Hepatocyte (in vitro differentiated cells): ENCODE measurements at regions not wholly inside any gene's neighbourhood (a gene's known extent, or its start where the extent isn't known, plus 50 kb on each side); places are given as distances from the start of the nearest gene placed in this dataset.

Experiments
- DNase-seq: peaks from one replicate; pipeline ENCODE4 v3.0.0-alpha.2; 2016; ENCODE audit warnings: low spot score
- H2AFZ ChIP-seq: fragments of 200-600 bp; sonication (generic); 2 replicates; pipeline ENCODE4 v1.6.0; 2016; ENCODE audit warnings: antibody characterized with exemption, mild to moderate bottlenecking
- H3K27ac ChIP-seq: fragments of 200-600 bp; sonication (generic); 2 replicates; pipeline ENCODE4 v1.5.1; 2016; ENCODE audit warnings: mild to moderate bottlenecking
- H3K27me3 ChIP-seq: fragments of 200-600 bp; sonication (generic); 2 replicates; pipeline ENCODE4 v1.6.1; 2016
- H3K36me3 ChIP-seq: fragments of 200-600 bp; sonication (generic); replicated peaks from 2 replicates; pipeline ENCODE4 v1.5.1; 2016; ENCODE audit warnings: low read depth; ENCODE audit not compliant: insufficient read depth
- H3K4me1 ChIP-seq: fragments of 200-600 bp; sonication (generic); 2 replicates; pipeline ENCODE4 v1.5.1; 2016; ENCODE audit warnings: mild to moderate bottlenecking, moderate library complexity; ENCODE audit not compliant: insufficient read depth
- H3K4me2 ChIP-seq: fragments of 200-600 bp; sonication (generic); 2 replicates; pipeline ENCODE4 v1.6.0; 2016
- H3K4me3 ChIP-seq: fragments of 200-600 bp; sonication (generic); 2 replicates; pipeline ENCODE4 v1.5.1; 2016; ENCODE audit warnings: mild to moderate bottlenecking
- H3K79me2 ChIP-seq: fragments of 200-600 bp; sonication (generic); 2 replicates; pipeline ENCODE4 v1.6.0; 2017; ENCODE audit warnings: mild to moderate bottlenecking
- H3K9me2 ChIP-seq: fragments of 200-600 bp; sonication (generic); replicated peaks from 2 replicates; pipeline ENCODE4 v1.6.0; 2017; ENCODE audit warnings: mild to moderate bottlenecking; ENCODE audit not compliant: insufficient read depth
- H3K9me3 ChIP-seq: fragments of 200-600 bp; sonication (generic); 2 replicates; pipeline ENCODE4 v1.5.1; 2016; ENCODE audit warnings: low read depth, mild to moderate bottlenecking
- H4K20me1 ChIP-seq: fragments of 200-600 bp; sonication (generic); 2 replicates; pipeline ENCODE4 v1.6.0; 2016; ENCODE audit warnings: mild to moderate bottlenecking; ENCODE audit not compliant: insufficient read depth, poor library complexity, severe bottlenecking
- EZH2 ChIP-seq: fragments of 200-600 bp; sonication (generic); IDR thresholded peaks from 2 replicates; pipeline ENCODE4 v1.6.1; 2016; ENCODE audit warnings: antibody characterized with exemption, mild to moderate bottlenecking, borderline replicate concordance
- EZH2phosphoT487 ChIP-seq: fragments of 200-600 bp; sonication (generic); IDR thresholded peaks from one replicate; pipeline ENCODE4 v1.6.1; 2018; ENCODE audit warnings: antibody characterized with exemption, mild to moderate bottlenecking, low read depth, moderate library complexity; ENCODE audit not compliant: unreplicated experiment, severe bottlenecking
- WGBS: methylation state at CpG from one replicate; pipeline ENCODE4 v1.1.6; 2016; ENCODE audit warnings: low lambda C conversion rate; ENCODE audit errors: missing lambda C conversion rate; 5-methylcytosine and 5-hydroxymethylcytosine counted together
- TF ChIP-seq, protein P1 (sequence below): fragments of 200-600 bp; sonication (generic); IDR thresholded peaks from 2 replicates; pipeline ENCODE4 v1.5.1; 2016; ENCODE audit warnings: antibody characterized with exemption, mild to moderate bottlenecking; ENCODE audit not compliant: poor library complexity

GRCh38 chr14:89485264-89485663 is 68.2 kb upstream of the FOXN3 start:
- Histone ChIP-seq H3K36me3 (no peaks in the 10 kb centered on the region), H3K4me1 (no peaks in the 10 kb centered on the region), H3K4me2 (no peak overlapping the region), H3K27ac (no peak overlapping the region), H3K9me2 (no peaks in the 10 kb centered on the region), H3K79me2 (no peaks in the 10 kb centered on the region), H2AFZ (no peak overlapping the region), H3K9me3 (no peaks in the 10 kb centered on the region), H3K27me3 (no peaks in the 10 kb centered on the region), H3K4me3 (no peak overlapping the region), H4K20me1 (no peaks in the 10 kb centered on the region)
- WGBS: 91% methylated on average over 2 of the region's 2 CpGs
- no peak for DNase-seq
- TF ChIP-seq EZH2phosphoT487 (no peak), EZH2 (no peak)
- TF ChIP-seq, protein P1, sequence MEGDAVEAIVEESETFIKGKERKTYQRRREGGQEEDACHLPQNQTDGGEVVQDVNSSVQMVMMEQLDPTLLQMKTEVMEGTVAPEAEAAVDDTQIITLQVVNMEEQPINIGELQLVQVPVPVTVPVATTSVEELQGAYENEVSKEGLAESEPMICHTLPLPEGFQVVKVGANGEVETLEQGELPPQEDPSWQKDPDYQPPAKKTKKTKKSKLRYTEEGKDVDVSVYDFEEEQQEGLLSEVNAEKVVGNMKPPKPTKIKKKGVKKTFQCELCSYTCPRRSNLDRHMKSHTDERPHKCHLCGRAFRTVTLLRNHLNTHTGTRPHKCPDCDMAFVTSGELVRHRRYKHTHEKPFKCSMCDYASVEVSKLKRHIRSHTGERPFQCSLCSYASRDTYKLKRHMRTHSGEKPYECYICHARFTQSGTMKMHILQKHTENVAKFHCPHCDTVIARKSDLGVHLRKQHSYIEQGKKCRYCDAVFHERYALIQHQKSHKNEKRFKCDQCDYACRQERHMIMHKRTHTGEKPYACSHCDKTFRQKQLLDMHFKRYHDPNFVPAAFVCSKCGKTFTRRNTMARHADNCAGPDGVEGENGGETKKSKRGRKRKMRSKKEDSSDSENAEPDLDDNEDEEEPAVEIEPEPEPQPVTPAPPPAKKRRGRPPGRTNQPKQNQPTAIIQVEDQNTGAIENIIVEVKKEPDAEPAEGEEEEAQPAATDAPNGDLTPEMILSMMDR: no peak

DNA sequence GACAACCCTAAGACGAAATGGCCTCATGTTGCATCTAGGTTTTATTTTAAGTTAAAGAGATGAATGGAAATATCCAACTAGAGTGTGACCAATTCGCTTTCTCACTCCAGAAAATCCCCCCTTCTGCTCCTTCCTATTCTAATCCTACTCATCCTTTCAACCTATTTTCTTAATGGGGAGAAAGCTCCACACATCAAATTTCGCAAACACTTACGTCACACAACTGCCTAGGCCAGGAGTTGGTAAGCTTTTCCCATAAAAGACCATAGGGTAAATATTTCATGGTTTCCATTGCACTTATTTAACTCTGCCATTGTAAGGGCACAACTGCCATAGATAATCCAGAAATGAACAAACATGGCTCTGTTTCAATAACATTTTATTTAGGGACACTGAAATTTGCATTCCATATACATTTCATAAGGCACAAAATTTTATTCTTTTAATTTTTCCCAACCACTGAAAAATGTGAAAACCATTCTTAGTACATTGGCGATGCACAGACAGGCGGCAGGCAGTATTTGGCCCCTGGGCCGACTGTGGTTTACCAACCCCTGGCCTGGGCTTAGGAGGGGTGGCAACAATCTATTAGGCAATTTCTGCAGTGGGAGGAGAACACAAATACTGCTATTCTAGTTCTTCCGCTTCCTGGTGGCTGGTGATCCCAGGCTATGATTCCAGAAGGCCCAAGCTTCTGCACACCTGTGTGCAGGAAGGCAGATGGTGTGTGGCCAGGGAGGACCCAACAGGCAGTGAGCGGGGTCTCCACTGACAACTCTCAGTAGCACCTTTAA is 67.2 kb upstream of the FOXN3 start:
- 96% methylated on average over 9 of the region's 9 CpGs for WGBS
- Histone ChIP-seq H3K9me2 (no peaks in the 10 kb centered on the region), H3K27ac (no peak overlapping the region)

GRCh38 chr14:89481196-89481595 is 64.2 kb upstream of the FOXN3 start:
- Histone ChIP-seq H3K36me3 (no peaks in the 10 kb centered on the region), H3K4me3 (no peak overlapping the region), H3K27ac (no peak overlapping the region), H3K4me1 (no peaks in the 10 kb centered on the region), H3K79me2 (no peaks in the 10 kb centered on the region), H3K9me3 (no peaks in the 10 kb centered on the region), H2AFZ (no peak overlapping the region), H3K27me3 (no peaks in the 10 kb centered on the region), H3K9me2 (no peaks in the 10 kb centered on the region), H4K20me1 (no peaks in the 10 kb centered on the region), H3K4me2 (no peak overlapping the region)
- TF ChIP-seq, protein P1: no peak
- TF ChIP-seq EZH2: no peak
- no peak for TF ChIP-seq EZH2phosphoT487
- 77% methylated on average over 11 of the region's 11 CpGs for WGBS
- no peak for DNase-seq

More for the DNA sequence above, 67.2 kb upstream of the FOXN3 start:
- no peak overlapping the region for H3K4me2 ChIP-seq
- H4K20me1 ChIP-seq: no peaks in the 10 kb centered on the region
- H3K36me3 ChIP-seq: no peaks in the 10 kb centered on the region
- TF ChIP-seq EZH2 (no peak), EZH2phosphoT487 (no peak)
- TF ChIP-seq, protein P1: no peak
- no peaks in the 10 kb centered on the region for H3K79me2 ChIP-seq
- no peaks in the 10 kb centered on the region for H3K4me1 ChIP-seq
- no peak for DNase-seq
- H3K27me3 ChIP-seq: no peaks in the 10 kb centered on the region
- no peak overlapping the region for H3K4me3 ChIP-seq
- H3K9me3 ChIP-seq: no peaks in the 10 kb centered on the region
- H2AFZ ChIP-seq: no peak overlapping the region

GRCh38 chr14:89480278-89480677 is 63.2 kb upstream of the FOXN3 start:
- Histone ChIP-seq H3K27ac (no peak overlapping the region), H2AFZ (no peak overlapping the region), H3K79me2 (no peaks in the 10 kb centered on the region), H3K4me2 (no peak overlapping the region), H3K4me1 (no peaks in the 10 kb centered on the region), H3K36me3 (no peaks in the 10 kb centered on the region), H4K20me1 (no peaks in the 10 kb centered on the region), H3K4me3 (no peak overlapping the region), H3K9me2 (no peaks in the 10 kb centered on the region), H3K27me3 (no peaks in the 10 kb centered on the region), H3K9me3 (no peaks in the 10 kb centered on the region)
- 93% methylated on average over 6 of the region's 6 CpGs for WGBS
- no peak for DNase-seq
- TF ChIP-seq EZH2 (no peak), EZH2phosphoT487 (no peak)
- TF ChIP-seq, protein P1: no peak
